Natural killer cell (primary cell): ENCODE measurements at regions not wholly inside any gene's neighbourhood (a gene's known extent, or its start where the extent isn't known, plus 50 kb on each side); places are given as distances from the start of the nearest gene placed in this dataset.

ENCODE experiments used
- ATAC-seq, 3 donors: fragments of 150-1000 bp in 2 of 3; fragments of 200-7000 bp in 1 of 3; cut with Tn5 transposase; 1 replicate in 1 of 3; 2 replicates in 2 of 3; pipeline ENCODE4 v1.10.0; 2021; ENCODE audit warnings: mild to moderate bottlenecking in 2 of 3, moderate library complexity in 2 of 3
- DNase-seq, 2 donors: peaks; one replicate each; pipeline versions ENCODE4 v3.0.0 to v3.0.0-alpha.2; 2013 to 2021; ENCODE audit warnings: mixed read lengths in 1 of 2
- H3K27ac ChIP-seq: one replicate; pipeline ENCODE4 v1.5.1; 2013; ENCODE audit warnings: mild to moderate bottlenecking, low read length
- H3K27me3 ChIP-seq: one replicate; pipeline ENCODE4 v1.6.1; 2013; ENCODE audit warnings: low read length; ENCODE audit not compliant: control insufficient read depth, insufficient read depth
- H3K36me3 ChIP-seq: one replicate; pipeline ENCODE4 v1.6.1; 2013; ENCODE audit warnings: low read length; ENCODE audit not compliant: control insufficient read depth, insufficient read depth
- H3K4me1 ChIP-seq: one replicate; pipeline ENCODE4 v1.6.1; 2013; ENCODE audit warnings: low read length; ENCODE audit not compliant: control insufficient read depth, insufficient read depth
- H3K4me3 ChIP-seq: one replicate; pipeline ENCODE4 v1.5.1; 2013; ENCODE audit warnings: low read length
- H3K9me3 ChIP-seq: one replicate; pipeline ENCODE4 v1.6.1; 2013; ENCODE audit warnings: low read length; ENCODE audit not compliant: control insufficient read depth, insufficient read depth
- H3K27ac Mint-ChIP-seq, 2 donors: one replicate each; pipeline ENCODE4 v1.8.0; 2022; ENCODE audit warnings: mild to moderate bottlenecking in 2 of 2, mixed read lengths in 2 of 2, moderate library complexity in 1 of 2
- H3K27me3 Mint-ChIP-seq, 2 donors: one replicate each; pipeline ENCODE4 v1.8.0; 2022; ENCODE audit warnings: low read depth in 2 of 2, mixed read lengths in 2 of 2
- H3K36me3 Mint-ChIP-seq: one replicate; pipeline ENCODE4 v1.8.0; 2022; ENCODE audit warnings: mixed read lengths
- H3K4me1 Mint-ChIP-seq, 2 donors: one replicate each; pipeline ENCODE4 v1.8.0; 2022; ENCODE audit warnings: mixed read lengths in 2 of 2
- H3K4me3 Mint-ChIP-seq: one replicate; pipeline ENCODE4 v1.8.0; 2022; ENCODE audit warnings: mild to moderate bottlenecking, moderate library complexity, mixed read lengths
- H3K9me3 Mint-ChIP-seq, 2 donors: one replicate each; pipeline ENCODE4 v1.8.0; 2022; ENCODE audit warnings: mixed read lengths in 2 of 2
- CTCF ChIP-seq: fragments of 200-600 bp; IDR thresholded peaks from one replicate; pipeline ENCODE4 v1.8.0; 2022; ENCODE audit warnings: antibody characterized with exemption
- WGBS: methylation state at CpG from one replicate; pipeline ENCODE4 v1.1.7; 2013; ENCODE audit warnings: missing lambda C conversion rate; ENCODE audit not compliant: insufficient coverage; 5-methylcytosine and 5-hydroxymethylcytosine counted together
- intact Hi-C: fragments of 100-400 bp; cut with micrococcal nuclease; formaldehyde crosslinking; loops from one replicate; pipeline ENCODE4 v1.14.2; 2022

GRCh38 chr11:59271247-59271755 lies 58.6 kb upstream of the MPEG1 start:
- no peaks in the 10 kb centered on the region for H3K36me3 Mint-ChIP-seq
- Histone ChIP-seq H3K27ac (peak overlapping the region; percentile 14), H3K27me3 (no peaks in the 10 kb centered on the region), H3K9me3 (no peaks in the 10 kb centered on the region), H3K4me1 (peaks cover 41% of the 10 kb centered on the region), H3K36me3 (no peaks in the 10 kb centered on the region), H3K4me3 (no peak overlapping the region)
- peaks cover 2 to 6% of the 10 kb centered on the region in 2 donors for H3K27me3 Mint-ChIP-seq
- no peaks in the 10 kb centered on the region for H3K9me3 Mint-ChIP-seq
- no peak for TF ChIP-seq CTCF
- WGBS = 74% methylated on average over 3 of the region's 4 CpGs
- peaks cover 4 to 12% of the 10 kb centered on the region in 2 donors for H3K4me1 Mint-ChIP-seq
- H3K4me3 Mint-ChIP-seq = no peak overlapping the region
- ATAC-seq = no peak
- DNase-seq = no peak
- intact Hi-C loops = no loop called here
- no peak overlapping the region for H3K27ac Mint-ChIP-seq

DNA sequence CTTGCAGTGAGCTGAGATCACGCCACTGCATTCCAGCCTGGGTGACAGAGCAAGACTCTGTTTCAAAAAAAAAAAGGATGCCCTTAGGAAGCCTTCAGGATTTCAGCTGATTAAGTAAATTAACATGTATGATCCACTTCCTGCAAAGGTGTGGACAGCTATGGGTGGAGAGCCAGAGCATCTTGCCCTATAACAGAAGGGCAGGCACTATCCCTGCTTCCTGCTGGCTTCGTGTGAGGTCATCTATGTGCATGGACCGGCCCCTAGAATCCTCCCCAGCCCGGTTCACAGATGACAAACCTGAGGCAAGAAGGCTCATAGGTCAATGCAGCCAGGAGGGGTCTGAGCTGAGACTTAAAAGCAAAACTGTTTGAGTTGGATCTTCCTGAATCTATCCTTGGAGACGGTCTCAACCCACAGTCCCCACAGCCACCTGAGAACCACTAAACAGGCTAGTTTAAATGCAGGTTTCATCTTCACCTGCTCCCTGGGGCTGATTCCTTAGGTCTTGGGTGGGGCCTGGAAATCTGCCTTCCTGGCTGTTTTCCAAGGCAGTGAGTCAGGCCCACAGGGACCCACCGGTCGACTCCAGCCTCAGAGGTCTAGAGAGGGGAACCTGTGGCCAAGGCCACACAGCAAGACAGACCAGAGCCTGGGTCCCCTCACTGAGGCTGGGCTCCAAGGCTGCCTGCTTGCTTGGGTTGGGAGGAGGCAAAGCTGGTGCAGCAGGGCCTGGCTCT lies 55.2 kb upstream of the MPEG1 start:
- Histone ChIP-seq H3K27ac (no peak overlapping the region), H3K27me3 (no peaks in the 10 kb centered on the region), H3K36me3 (no peaks in the 10 kb centered on the region), H3K4me3 (no peak overlapping the region), H3K9me3 (no peaks in the 10 kb centered on the region), H3K4me1 (peaks cover 33% of the 10 kb centered on the region)
- H3K4me1 Mint-ChIP-seq = peaks cover 4 to 5% of the 10 kb centered on the region in 2 donors
- WGBS = 74% methylated on average over 7 of the region's 7 CpGs
- no peak for TF ChIP-seq CTCF
- intact Hi-C loops = no loop called here
- ATAC-seq (no peak), DNase-seq (no peak)
- H3K4me3 Mint-ChIP-seq = no peak overlapping the region
- H3K27me3 Mint-ChIP-seq = no peaks in the 10 kb centered on the region
- no peak overlapping the region for H3K27ac Mint-ChIP-seq
- no peaks in the 10 kb centered on the region for H3K36me3 Mint-ChIP-seq
- no peaks in the 10 kb centered on the region for H3K9me3 Mint-ChIP-seq

GRCh38 chr11:59267196-59267595 lies 54.5 kb upstream of the MPEG1 start:
- Histone ChIP-seq H3K27ac (no peak overlapping the region), H3K36me3 (no peaks in the 10 kb centered on the region), H3K4me3 (no peak overlapping the region), H3K4me1 (peaks cover 26% of the 10 kb centered on the region), H3K27me3 (no peaks in the 10 kb centered on the region), H3K9me3 (no peaks in the 10 kb centered on the region)
- Mint-ChIP-seq H3K27ac (no peak overlapping the region), H3K4me1 (peaks cover 4% of the 10 kb centered on the region in 2 donors), H3K36me3 (no peaks in the 10 kb centered on the region), H3K27me3 (no peaks in the 10 kb centered on the region), H3K4me3 (no peak overlapping the region), H3K9me3 (no peaks in the 10 kb centered on the region)
- ATAC-seq (no peak), DNase-seq (no peak)
- no peak for TF ChIP-seq CTCF
- 46% methylated on average over 4 of the region's 4 CpGs for WGBS
- intact Hi-C loops = no loop called here

- no peaks in the 10 kb centered on the region for H3K36me3 Mint-ChIP-seq
- Histone ChIP-seq H3K36me3 (no peaks in the 10 kb centered on the region), H3K4me3 (no peak overlapping the region), H3K27me3 (no peaks in the 10 kb centered on the region), H3K9me3 (no peaks in the 10 kb centered on the region), H3K4me1 (peaks cover 20% of the 10 kb centered on the region), H3K27ac (no peak overlapping the region)
- no peak for ATAC-seq
- no peak for DNase-seq
- TF ChIP-seq CTCF = no peak
- no peak overlapping the region for H3K27ac Mint-ChIP-seq
- H3K27me3 Mint-ChIP-seq = no peaks in the 10 kb centered on the region
- H3K4me1 Mint-ChIP-seq = peaks cover 4% of the 10 kb centered on the region in 2 donors
- H3K4me3 Mint-ChIP-seq = no peak overlapping the region
- 96% methylated on average over 4 of the region's 4 CpGs for WGBS
- intact Hi-C loops = no loop called here
- no peaks in the 10 kb centered on the region for H3K9me3 Mint-ChIP-seq
These were observed 53.8 kb upstream of the MPEG1 start for GRCh38 chr11:59266491-59266890.
